Transverse colon (tissue), 3 donors: ENCODE measurements at regions not wholly inside any gene's neighbourhood (a gene's known extent, or its start where the extent isn't known, plus 50 kb on each side); places are given as distances from the start of the nearest gene placed in this dataset.

Experiments used
- CTCF ChIP-seq, 5 experiments: fragments of 200-600 bp in 3 of 5; fragments of 450-650 bp in 2 of 5; sonication (generic) in 3 of 5; IDR thresholded peaks; 1 replicate in 2 of 5; 2 replicates in 3 of 5; pipeline ENCODE4 v1.5.1; 2016 to 2017; ENCODE audit warnings: antibody characterized with exemption in 5 of 5, inconsistent platforms in 3 of 5, mild to moderate bottlenecking in 2 of 5, moderate library complexity in 1 of 5
- EP300 ChIP-seq: sonication (generic); formaldehyde crosslinking; IDR thresholded peaks from one replicate; pipeline ENCODE4 v1.6.1; 2017; ENCODE audit warnings: antibody characterized with exemption, low read depth
- POLR2A ChIP-seq: fragments of 450-650 bp; IDR thresholded peaks from one replicate; pipeline ENCODE4 v1.6.1; 2016; ENCODE audit warnings: antibody characterized with exemption, mild to moderate bottlenecking, moderate library complexity

GRCh38 chr4:162650166-162650565 is 486.4 kb upstream of the FSTL5 start:
- TF ChIP-seq CTCF (IDR thresholded peaks at IDR 0.05) (no peak), EP300 (no peak), POLR2A (no peak)
